ENCODE measurements at regions not wholly inside any gene's neighbourhood (a gene's known extent, or its start where the extent isn't known, plus 50 kb on each side); places are given as distances from the start of the nearest gene placed in this dataset.

GRCh38 chr13:37927561-37927960 is 58.0 kb upstream of the TRPC4 start:
- TF ChIP-seq CTCF (IDR thresholded peaks at IDR 0.05) (no peak), POLR2A (IDR thresholded peaks at IDR 0.05) (no peak)

Data from adrenal gland (tissue), 5 donors.